WTC11 (cell line): ENCODE measurements at regions not wholly inside any gene's neighbourhood (a gene's known extent, or its start where the extent isn't known, plus 50 kb on each side); places are given as distances from the start of the nearest gene placed in this dataset.

Experiments
- ATAC-seq: fragments of 200-7000 bp; cut with Tn5 transposase; 2 replicates; pipeline ENCODE4 v1.10.0; 2021; ENCODE audit warnings: mild to moderate bottlenecking, moderate library complexity
- CTCF ChIA-PET: fragments of 300-600 bp; sonication (Branson Sonifier 250); formaldehyde crosslinking; loops from one replicate; lab custom pipeline; 2021; ENCODE audit warnings: antibody characterized with exemption; lab: Charles Lee
- POLR2A ChIA-PET: fragments of 350-600 bp; sonication (Branson Sonifier 250); formaldehyde crosslinking; loops from one replicate; lab custom pipeline; 2021; ENCODE audit warnings: antibody characterized with exemption; lab: Charles Lee
- DNase-seq: peaks from one replicate; pipeline ENCODE4 v3.0.0; 2021; ENCODE audit warnings: low spot score
- H3K27ac Mint-ChIP-seq: 2 replicates; pipeline ENCODE4 v1.8.0; 2021; ENCODE audit warnings: mixed read lengths
- H3K27me3 Mint-ChIP-seq: 2 replicates; pipeline ENCODE4 v1.8.0; 2021; ENCODE audit warnings: low read depth, mild to moderate bottlenecking, moderate library complexity, mixed read lengths
- H3K36me3 Mint-ChIP-seq: 2 replicates; pipeline ENCODE4 v1.8.0; 2021; ENCODE audit warnings: mixed read lengths
- H3K4me1 Mint-ChIP-seq: 2 replicates; pipeline ENCODE4 v1.8.0; 2022; ENCODE audit warnings: mixed read lengths
- H3K4me3 Mint-ChIP-seq: 2 replicates; pipeline ENCODE4 v1.8.0; 2021; ENCODE audit warnings: mild to moderate bottlenecking, moderate library complexity, mixed read lengths
- H3K9me3 Mint-ChIP-seq: 2 replicates; pipeline ENCODE4 v1.8.0; 2021; ENCODE audit warnings: mixed read lengths
- ESRRA ChIP-seq: sonication (generic); formaldehyde crosslinking; IDR thresholded peaks from 2 replicates; pipeline ENCODE4 v1.8.1; 2022; ENCODE audit warnings: mild to moderate bottlenecking, missing genetic modification reagents, borderline replicate concordance
- ETV6 ChIP-seq: sonication (generic); formaldehyde crosslinking; IDR thresholded peaks from 2 replicates; pipeline ENCODE4 v1.8.1; 2022; ENCODE audit warnings: mild to moderate bottlenecking, missing genetic modification reagents
- JAZF1 ChIP-seq: fragments of 250-450 bp; sonication (Bioruptor Pico); IDR thresholded peaks from 2 replicates; pipeline ENCODE4 v1.9.0; 2021; ENCODE audit warnings: moderate library complexity, mild to moderate bottlenecking, inconsistent platforms
- NFATC4 ChIP-seq: fragments of 250-450 bp; sonication (Bioruptor Pico); IDR thresholded peaks from 2 replicates; pipeline ENCODE4 v1.9.0; 2021; ENCODE audit warnings: mild to moderate bottlenecking
- NR2C2 ChIP-seq: sonication (generic); formaldehyde crosslinking; IDR thresholded peaks from 2 replicates; pipeline ENCODE4 v1.8.0; 2022; ENCODE audit warnings: mild to moderate bottlenecking, missing genetic modification reagents
- OVOL2 ChIP-seq: fragments of 250-450 bp; sonication (Bioruptor Pico); IDR thresholded peaks from 2 replicates; pipeline ENCODE4 v1.9.0; 2021; ENCODE audit warnings: mild to moderate bottlenecking, borderline replicate concordance
- PRRX2 ChIP-seq: fragments of 250-450 bp; sonication (Bioruptor Pico); IDR thresholded peaks from 2 replicates; pipeline ENCODE4 v1.8.0; 2021; ENCODE audit warnings: mild to moderate bottlenecking
- RELA ChIP-seq: sonication (generic); formaldehyde crosslinking; IDR thresholded peaks from 2 replicates; pipeline ENCODE4 v1.8.1; 2022; ENCODE audit warnings: missing genetic modification reagents, mild to moderate bottlenecking, borderline replicate concordance
- SMAD3 ChIP-seq: sonication (generic); formaldehyde crosslinking; IDR thresholded peaks from 2 replicates; pipeline ENCODE4 v1.8.0; 2022; ENCODE audit warnings: missing genetic modification reagents, mild to moderate bottlenecking, borderline replicate concordance
- TCF7 ChIP-seq: sonication (generic); formaldehyde crosslinking; IDR thresholded peaks from 2 replicates; pipeline ENCODE4 v1.8.0; 2022; ENCODE audit warnings: mild to moderate bottlenecking, low read depth, missing genetic modification reagents, moderate library complexity
- TEAD4 ChIP-seq: sonication (generic); formaldehyde crosslinking; IDR thresholded peaks from 2 replicates; pipeline ENCODE4 v1.8.0; 2022; ENCODE audit warnings: mild to moderate bottlenecking, missing genetic modification reagents
- TF ChIP-seq, protein P1 (sequence below): sonication (generic); formaldehyde crosslinking; IDR thresholded peaks from 2 replicates; pipeline ENCODE4 v1.8.0; 2023; ENCODE audit warnings: missing genetic modification reagents, mild to moderate bottlenecking, borderline replicate concordance
- TF ChIP-seq, protein P2 (sequence below): fragments of 250-450 bp; sonication (Bioruptor Pico); IDR thresholded peaks from 2 replicates; pipeline ENCODE4 v1.9.0; 2021; ENCODE audit warnings: moderate library complexity, mild to moderate bottlenecking, inconsistent platforms, borderline replicate concordance
- TF ChIP-seq, protein P3 (sequence below): sonication (generic); formaldehyde crosslinking; conservative IDR thresholded peaks from 2 replicates; pipeline ENCODE4 v1.8.1; 2022; ENCODE audit warnings: mild to moderate bottlenecking, missing genetic modification reagents
- TF ChIP-seq, protein P4 (sequence below): sonication (generic); formaldehyde crosslinking; IDR thresholded peaks from 2 replicates; pipeline ENCODE4 v1.8.1; 2023; ENCODE audit warnings: mild to moderate bottlenecking, missing genetic modification reagents
- TF ChIP-seq, protein P5 (sequence below): sonication (generic); formaldehyde crosslinking; IDR thresholded peaks from 2 replicates; pipeline ENCODE4 v1.8.1; 2023; ENCODE audit warnings: mild to moderate bottlenecking, missing genetic modification reagents, moderate library complexity
- TF ChIP-seq, protein P6 (sequence below): fragments of 250-450 bp; sonication (Bioruptor Pico); IDR thresholded peaks from 2 replicates; pipeline ENCODE4 v2.1.2; 2022; ENCODE audit warnings: mild to moderate bottlenecking, moderate library complexity
- TF ChIP-seq, protein P7 (sequence below): fragments of 200-600 bp; IDR thresholded peaks from 2 replicates; pipeline ENCODE4 v1.8.0; 2022; ENCODE audit warnings: antibody characterized with exemption

DNA sequence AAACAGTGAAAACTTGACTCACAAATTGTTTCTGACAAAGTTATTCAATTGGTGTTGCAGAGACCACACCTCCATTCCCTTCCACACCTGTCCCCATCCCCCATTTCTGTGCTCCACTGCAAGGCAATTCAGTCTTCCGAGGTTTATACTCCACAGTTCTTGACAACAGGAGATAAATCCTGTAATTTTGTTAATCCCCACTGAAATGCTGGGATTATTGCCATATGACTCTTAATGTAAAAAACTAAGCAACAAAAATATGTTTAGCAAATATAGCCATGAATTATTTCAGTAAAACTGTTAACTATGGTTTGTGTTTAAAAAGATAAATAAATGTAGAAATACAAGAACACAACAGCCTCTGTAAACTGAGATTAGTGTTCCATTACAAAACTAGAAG is 170.1 kb upstream of the SEMA3D start (continued):
- TF ChIP-seq, protein P1, sequence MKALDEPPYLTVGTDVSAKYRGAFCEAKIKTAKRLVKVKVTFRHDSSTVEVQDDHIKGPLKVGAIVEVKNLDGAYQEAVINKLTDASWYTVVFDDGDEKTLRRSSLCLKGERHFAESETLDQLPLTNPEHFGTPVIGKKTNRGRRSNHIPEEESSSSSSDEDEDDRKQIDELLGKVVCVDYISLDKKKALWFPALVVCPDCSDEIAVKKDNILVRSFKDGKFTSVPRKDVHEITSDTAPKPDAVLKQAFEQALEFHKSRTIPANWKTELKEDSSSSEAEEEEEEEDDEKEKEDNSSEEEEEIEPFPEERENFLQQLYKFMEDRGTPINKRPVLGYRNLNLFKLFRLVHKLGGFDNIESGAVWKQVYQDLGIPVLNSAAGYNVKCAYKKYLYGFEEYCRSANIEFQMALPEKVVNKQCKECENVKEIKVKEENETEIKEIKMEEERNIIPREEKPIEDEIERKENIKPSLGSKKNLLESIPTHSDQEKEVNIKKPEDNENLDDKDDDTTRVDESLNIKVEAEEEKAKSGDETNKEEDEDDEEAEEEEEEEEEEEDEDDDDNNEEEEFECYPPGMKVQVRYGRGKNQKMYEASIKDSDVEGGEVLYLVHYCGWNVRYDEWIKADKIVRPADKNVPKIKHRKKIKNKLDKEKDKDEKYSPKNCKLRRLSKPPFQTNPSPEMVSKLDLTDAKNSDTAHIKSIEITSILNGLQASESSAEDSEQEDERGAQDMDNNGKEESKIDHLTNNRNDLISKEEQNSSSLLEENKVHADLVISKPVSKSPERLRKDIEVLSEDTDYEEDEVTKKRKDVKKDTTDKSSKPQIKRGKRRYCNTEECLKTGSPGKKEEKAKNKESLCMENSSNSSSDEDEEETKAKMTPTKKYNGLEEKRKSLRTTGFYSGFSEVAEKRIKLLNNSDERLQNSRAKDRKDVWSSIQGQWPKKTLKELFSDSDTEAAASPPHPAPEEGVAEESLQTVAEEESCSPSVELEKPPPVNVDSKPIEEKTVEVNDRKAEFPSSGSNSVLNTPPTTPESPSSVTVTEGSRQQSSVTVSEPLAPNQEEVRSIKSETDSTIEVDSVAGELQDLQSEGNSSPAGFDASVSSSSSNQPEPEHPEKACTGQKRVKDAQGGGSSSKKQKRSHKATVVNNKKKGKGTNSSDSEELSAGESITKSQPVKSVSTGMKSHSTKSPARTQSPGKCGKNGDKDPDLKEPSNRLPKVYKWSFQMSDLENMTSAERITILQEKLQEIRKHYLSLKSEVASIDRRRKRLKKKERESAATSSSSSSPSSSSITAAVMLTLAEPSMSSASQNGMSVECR (CRISPR knock-in tag): no peak
- no peak for TF ChIP-seq JAZF1 (CRISPR knock-in tag)
- no peak for TF ChIP-seq ETV6 (CRISPR knock-in tag)
- TF ChIP-seq, protein P2, sequence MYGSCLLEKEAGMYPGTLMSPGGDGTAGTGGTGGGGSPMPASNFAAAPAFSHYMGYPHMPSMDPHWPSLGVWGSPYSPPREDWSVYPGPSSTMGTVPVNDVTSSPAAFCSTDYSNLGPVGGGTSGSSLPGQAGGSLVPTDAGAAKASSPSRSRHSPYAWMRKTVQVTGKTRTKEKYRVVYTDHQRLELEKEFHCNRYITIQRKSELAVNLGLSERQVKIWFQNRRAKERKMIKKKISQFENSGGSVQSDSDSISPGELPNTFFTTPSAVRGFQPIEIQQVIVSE: no peak
- TF ChIP-seq ESRRA (CRISPR knock-in tag): no peak
- TF ChIP-seq, protein P3, sequence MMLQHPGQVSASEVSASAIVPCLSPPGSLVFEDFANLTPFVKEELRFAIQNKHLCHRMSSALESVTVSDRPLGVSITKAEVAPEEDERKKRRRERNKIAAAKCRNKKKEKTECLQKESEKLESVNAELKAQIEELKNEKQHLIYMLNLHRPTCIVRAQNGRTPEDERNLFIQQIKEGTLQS: no peak
- TF ChIP-seq SMAD3 (CRISPR knock-in tag): no peak
- no peak for TF ChIP-seq OVOL2 (CRISPR knock-in tag)
- no peak for TF ChIP-seq TEAD4

DNA sequence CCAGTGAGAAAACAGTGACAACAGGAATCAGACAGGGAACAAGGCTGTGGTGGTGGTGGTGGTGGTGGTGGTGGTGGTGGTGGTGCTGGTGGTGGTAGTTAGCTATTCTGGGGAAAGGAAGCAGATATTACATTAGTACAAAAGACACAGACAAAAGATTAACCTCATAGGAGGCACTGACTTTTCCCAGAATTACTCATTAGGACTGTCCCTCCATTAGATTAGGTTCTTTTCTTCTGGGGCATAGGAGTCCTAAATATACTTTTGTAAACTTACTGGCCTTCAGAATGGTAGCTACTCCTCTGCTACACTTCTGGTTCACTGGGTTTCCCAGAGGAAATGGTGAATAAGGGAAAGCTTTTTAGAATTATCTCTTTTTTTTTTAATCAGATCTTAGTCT is 156.6 kb upstream of the SEMA3D start:
- Mint-ChIP-seq H3K9me3 (no peaks in the 10 kb centered on the region), H3K4me3 (no peak overlapping the region), H3K27ac (no peak overlapping the region), H3K4me1 (peaks cover 18% of the 10 kb centered on the region), H3K27me3 (no peaks in the 10 kb centered on the region), H3K36me3 (no peaks in the 10 kb centered on the region)
- ChIA-PET POLR2A (no interaction called here), CTCF (no interaction called here)
- ATAC-seq (no peak), DNase-seq (no peak)
- no peak for TF ChIP-seq PRRX2 (CRISPR knock-in tag)
- TF ChIP-seq, protein P4, sequence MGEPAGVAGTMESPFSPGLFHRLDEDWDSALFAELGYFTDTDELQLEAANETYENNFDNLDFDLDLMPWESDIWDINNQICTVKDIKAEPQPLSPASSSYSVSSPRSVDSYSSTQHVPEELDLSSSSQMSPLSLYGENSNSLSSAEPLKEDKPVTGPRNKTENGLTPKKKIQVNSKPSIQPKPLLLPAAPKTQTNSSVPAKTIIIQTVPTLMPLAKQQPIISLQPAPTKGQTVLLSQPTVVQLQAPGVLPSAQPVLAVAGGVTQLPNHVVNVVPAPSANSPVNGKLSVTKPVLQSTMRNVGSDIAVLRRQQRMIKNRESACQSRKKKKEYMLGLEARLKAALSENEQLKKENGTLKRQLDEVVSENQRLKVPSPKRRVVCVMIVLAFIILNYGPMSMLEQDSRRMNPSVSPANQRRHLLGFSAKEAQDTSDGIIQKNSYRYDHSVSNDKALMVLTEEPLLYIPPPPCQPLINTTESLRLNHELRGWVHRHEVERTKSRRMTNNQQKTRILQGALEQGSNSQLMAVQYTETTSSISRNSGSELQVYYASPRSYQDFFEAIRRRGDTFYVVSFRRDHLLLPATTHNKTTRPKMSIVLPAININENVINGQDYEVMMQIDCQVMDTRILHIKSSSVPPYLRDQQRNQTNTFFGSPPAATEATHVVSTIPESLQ (CRISPR knock-in tag): no peak
- no peak for TF ChIP-seq NR2C2 (CRISPR knock-in tag)
- no peak for TF ChIP-seq ETV6 (CRISPR knock-in tag)
- no peak for TF ChIP-seq NFATC4 (CRISPR knock-in tag)
- TF ChIP-seq, protein P5, sequence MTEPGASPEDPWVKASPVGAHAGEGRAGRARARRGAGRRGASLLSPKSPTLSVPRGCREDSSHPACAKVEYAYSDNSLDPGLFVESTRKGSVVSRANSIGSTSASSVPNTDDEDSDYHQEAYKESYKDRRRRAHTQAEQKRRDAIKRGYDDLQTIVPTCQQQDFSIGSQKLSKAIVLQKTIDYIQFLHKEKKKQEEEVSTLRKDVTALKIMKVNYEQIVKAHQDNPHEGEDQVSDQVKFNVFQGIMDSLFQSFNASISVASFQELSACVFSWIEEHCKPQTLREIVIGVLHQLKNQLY (CRISPR knock-in tag): no peak
- TF ChIP-seq, protein P6, sequence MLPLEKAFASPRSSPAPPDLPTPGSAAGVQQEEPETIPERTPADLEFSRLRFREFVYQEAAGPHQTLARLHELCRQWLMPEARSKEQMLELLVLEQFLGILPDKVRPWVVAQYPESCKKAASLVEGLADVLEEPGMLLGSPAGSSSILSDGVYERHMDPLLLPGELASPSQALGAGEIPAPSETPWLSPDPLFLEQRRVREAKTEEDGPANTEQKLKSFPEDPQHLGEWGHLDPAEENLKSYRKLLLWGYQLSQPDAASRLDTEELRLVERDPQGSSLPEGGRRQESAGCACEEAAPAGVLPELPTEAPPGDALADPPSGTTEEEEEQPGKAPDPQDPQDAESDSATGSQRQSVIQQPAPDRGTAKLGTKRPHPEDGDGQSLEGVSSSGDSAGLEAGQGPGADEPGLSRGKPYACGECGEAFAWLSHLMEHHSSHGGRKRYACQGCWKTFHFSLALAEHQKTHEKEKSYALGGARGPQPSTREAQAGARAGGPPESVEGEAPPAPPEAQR (CRISPR knock-in tag): no peak
- TF ChIP-seq, protein P7, sequence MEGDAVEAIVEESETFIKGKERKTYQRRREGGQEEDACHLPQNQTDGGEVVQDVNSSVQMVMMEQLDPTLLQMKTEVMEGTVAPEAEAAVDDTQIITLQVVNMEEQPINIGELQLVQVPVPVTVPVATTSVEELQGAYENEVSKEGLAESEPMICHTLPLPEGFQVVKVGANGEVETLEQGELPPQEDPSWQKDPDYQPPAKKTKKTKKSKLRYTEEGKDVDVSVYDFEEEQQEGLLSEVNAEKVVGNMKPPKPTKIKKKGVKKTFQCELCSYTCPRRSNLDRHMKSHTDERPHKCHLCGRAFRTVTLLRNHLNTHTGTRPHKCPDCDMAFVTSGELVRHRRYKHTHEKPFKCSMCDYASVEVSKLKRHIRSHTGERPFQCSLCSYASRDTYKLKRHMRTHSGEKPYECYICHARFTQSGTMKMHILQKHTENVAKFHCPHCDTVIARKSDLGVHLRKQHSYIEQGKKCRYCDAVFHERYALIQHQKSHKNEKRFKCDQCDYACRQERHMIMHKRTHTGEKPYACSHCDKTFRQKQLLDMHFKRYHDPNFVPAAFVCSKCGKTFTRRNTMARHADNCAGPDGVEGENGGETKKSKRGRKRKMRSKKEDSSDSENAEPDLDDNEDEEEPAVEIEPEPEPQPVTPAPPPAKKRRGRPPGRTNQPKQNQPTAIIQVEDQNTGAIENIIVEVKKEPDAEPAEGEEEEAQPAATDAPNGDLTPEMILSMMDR: no peak
- TF ChIP-seq RELA (CRISPR knock-in tag): no peak
- TF ChIP-seq TCF7: no peak
